KBM-7 (cell line): ENCODE measurements at regions not wholly inside any gene's neighbourhood (a gene's known extent, or its start where the extent isn't known, plus 50 kb on each side); places are given as distances from the start of the nearest gene placed in this dataset.

Experiments
- DNase-seq: peaks from one replicate; pipeline ENCODE4 v3.0.0-alpha.2; 2015
- in situ Hi-C: fragments of 300-500 bp; cut with MboI; formaldehyde crosslinking; loops from 2 replicates; pipeline ENCODE4 v1.14.3; 2020; ENCODE audit warnings: low sequenced_read_pairs, low pct_unique_long_range_greater_than_20kb, mixed read lengths

GRCh38 chr7:41142904-41143473, 559.9 kb downstream of the INHBA start:
- DNase-seq: no peak
- in situ Hi-C loops: no loop called here

- in situ Hi-C loops: no loop called here
- no peak for DNase-seq
Observed at GRCh38 chr7:41139789-41140188, 563.1 kb downstream of the INHBA start.

- DNase-seq: no peak
Observed at GRCh38 chr7:41136551-41136950, 566.3 kb downstream of the INHBA start.

GRCh38 chr7:41135511-41135910, 567.4 kb downstream of the INHBA start:
- in situ Hi-C loops: no loop called here
- no peak for DNase-seq

More at GRCh38 chr7:41136551-41136950, 566.3 kb downstream of the INHBA start:
- in situ Hi-C loops: no loop called here

- in situ Hi-C loops: no loop called here
- no peak for DNase-seq
Observed at GRCh38 chr7:41134300-41135255, 568.3 kb downstream of the INHBA start.

- in situ Hi-C loops: no loop called here
- no peak for DNase-seq
Observed at GRCh38 chr7:41133690-41134299, 569.1 kb downstream of the INHBA start.

GRCh38 chr7:41131956-41132355, 570.9 kb downstream of the INHBA start:
- DNase-seq: no peak
- in situ Hi-C loops: no loop called here

GRCh38 chr7:41130561-41131236, 572.2 kb downstream of the INHBA start:
- no peak for DNase-seq
- in situ Hi-C loops: no loop called here

- no peak for DNase-seq
Observed at GRCh38 chr7:41130086-41130485, 572.8 kb downstream of the INHBA start.

GRCh38 chr7:41125343-41125742, 577.5 kb downstream of the INHBA start:
- in situ Hi-C loops: no loop called here
- no peak for DNase-seq

More at GRCh38 chr7:41130086-41130485, 572.8 kb downstream of the INHBA start:
- in situ Hi-C loops: no loop called here

GRCh38 chr7:41122256-41122987, 580.5 kb downstream of the INHBA start:
- no peak for DNase-seq
- in situ Hi-C loops: no loop called here

GRCh38 chr7:41121228-41121627, 581.7 kb downstream of the INHBA start:
- in situ Hi-C loops: no loop called here
- no peak for DNase-seq

GRCh38 chr7:41118486-41118885, 584.4 kb downstream of the INHBA start:
- in situ Hi-C loops: no loop called here

GRCh38 chr7:41117431-41117830, 585.5 kb downstream of the INHBA start:
- in situ Hi-C loops: no loop called here

More at GRCh38 chr7:41118486-41118885, 584.4 kb downstream of the INHBA start:
- no peak for DNase-seq

GRCh38 chr7:41116817-41117216, 586.1 kb downstream of the INHBA start:
- in situ Hi-C loops: no loop called here
- DNase-seq: no peak

More at GRCh38 chr7:41117431-41117830, 585.5 kb downstream of the INHBA start:
- no peak for DNase-seq

GRCh38 chr7:41116337-41116736, 586.6 kb downstream of the INHBA start:
- in situ Hi-C loops: no loop called here

GRCh38 chr7:41114691-41115090, 588.2 kb downstream of the INHBA start:
- DNase-seq: no peak
- in situ Hi-C loops: no loop called here

More at GRCh38 chr7:41116337-41116736, 586.6 kb downstream of the INHBA start:
- no peak for DNase-seq

GRCh38 chr7:41114131-41114530, 588.8 kb downstream of the INHBA start:
- in situ Hi-C loops: no loop called here
- DNase-seq: no peak

GRCh38 chr7:41113719-41114118, 589.2 kb downstream of the INHBA start:
- in situ Hi-C loops: no loop called here
- no peak for DNase-seq
